AG04450 (cell line): ENCODE measurements at regions not wholly inside any gene's neighbourhood (a gene's known extent, or its start where the extent isn't known, plus 50 kb on each side); places are given as distances from the start of the nearest gene placed in this dataset.

ENCODE experiments used
- CTCF ChIA-PET: fragments of 300-600, 350-600 bp; formaldehyde crosslinking; extraction: SDS; loops from one replicate; lab custom pipeline; 2022; ENCODE audit warnings: antibody characterized with exemption, inconsistent platforms; lab: Charles Lee
- POLR2A ChIA-PET: fragments of 350-600 bp; formaldehyde crosslinking; extraction: SDS; loops from one replicate; lab custom pipeline; 2021; ENCODE audit warnings: antibody characterized with exemption, inconsistent platforms; lab: Yijun Ruan, JAX
- DNase-seq: peaks from one replicate; pipeline ENCODE4 v3.0.0-alpha.2; 2011; ENCODE audit warnings: low read depth, low spot score
- H3K27ac ChIP-seq: one replicate; pipeline ENCODE4 v1.5.1; 2012; ENCODE audit warnings: low read depth, low read length, control low read depth
- H3K27me3 ChIP-seq: one replicate; pipeline ENCODE4 v1.6.0; 2012; ENCODE audit warnings: low read length; ENCODE audit not compliant: control insufficient read depth, insufficient read depth
- H3K4me3 ChIP-seq: 2 replicates; pipeline ENCODE4 v1.5.1; 2011; ENCODE audit warnings: mild to moderate bottlenecking, low read depth, low read length, control low read depth
- H3K9me3 ChIP-seq: 2 replicates; pipeline ENCODE4 v1.5.1; 2012; ENCODE audit warnings: low read length; ENCODE audit not compliant: control insufficient read depth, insufficient read depth
- CTCF ChIP-seq: IDR thresholded peaks from 2 replicates; pipeline ENCODE4 v1.5.1; 2011; ENCODE audit warnings: low read depth, low read length, control low read depth, inconsistent platforms

GRCh38 chr4:123921339-123921738 lies 524.7 kb downstream of the SPRY1 start:
- H3K27me3 ChIP-seq, result no peaks in the 10 kb centered on the region
- no peak for DNase-seq
- ChIA-PET CTCF (no interaction called here), POLR2A (no interaction called here)
- no peak for TF ChIP-seq CTCF
- no peak overlapping the region for H3K27ac ChIP-seq
- H3K9me3 ChIP-seq, result no peaks in the 10 kb centered on the region
- no peak overlapping the region for H3K4me3 ChIP-seq

- ChIA-PET POLR2A (no interaction called here), CTCF (no interaction called here)
- DNase-seq, result no peak
- Histone ChIP-seq H3K9me3 (no peaks in the 10 kb centered on the region), H3K4me3 (no peak overlapping the region), H3K27ac (no peak overlapping the region), H3K27me3 (no peaks in the 10 kb centered on the region)
- TF ChIP-seq CTCF, result no peak
Observed at GRCh38 chr4:123922847-123923246, 526.3 kb downstream of the SPRY1 start.

GRCh38 chr4:123924536-123924935 lies 527.9 kb downstream of the SPRY1 start:
- Histone ChIP-seq H3K9me3 (no peaks in the 10 kb centered on the region), H3K27me3 (no peaks in the 10 kb centered on the region), H3K27ac (no peak overlapping the region), H3K4me3 (no peak overlapping the region)
- ChIA-PET POLR2A (no interaction called here), CTCF (no interaction called here)
- no peak for TF ChIP-seq CTCF
- DNase-seq, result no peak

- no peak overlapping the region for H3K4me3 ChIP-seq
- no peak for DNase-seq
- ChIA-PET POLR2A (no interaction called here), CTCF (no interaction called here)
- TF ChIP-seq CTCF, result no peak
- no peaks in the 10 kb centered on the region for H3K27me3 ChIP-seq
- no peak overlapping the region for H3K27ac ChIP-seq
- H3K9me3 ChIP-seq, result no peaks in the 10 kb centered on the region
Observed at GRCh38 chr4:123929565-123929964, 533.0 kb downstream of the SPRY1 start.

- ChIA-PET CTCF (no interaction called here), POLR2A (no interaction called here)
- Histone ChIP-seq H3K9me3 (no peaks in the 10 kb centered on the region), H3K4me3 (no peak overlapping the region), H3K27me3 (no peaks in the 10 kb centered on the region), H3K27ac (no peak overlapping the region)
- no peak for TF ChIP-seq CTCF
- no peak for DNase-seq
Observed at GRCh38 chr4:123930996-123931395, 534.4 kb downstream of the SPRY1 start.
